IMR-90 (cell line): ENCODE measurements at regions not wholly inside any gene's neighbourhood (a gene's known extent, or its start where the extent isn't known, plus 50 kb on each side); places are given as distances from the start of the nearest gene placed in this dataset.

Experiments used
- ATAC-seq: fragments of 200-7000 bp; cut with Tn5 transposase; 2 replicates; pipeline ENCODE4 v1.9.1; 2020; ENCODE audit warnings: low read depth, mild to moderate bottlenecking, moderate library complexity
- BruUV-seq: library from RNA; stranded (reverse); fragments of 400-500 nt; replicated peaks from 2 replicates; lab custom pipeline; 2021; lab: Mats Ljungman, UMichigan
- CTCF ChIA-PET: fragments of 300-600 bp; formaldehyde crosslinking; extraction: SDS; loops from one replicate; lab custom pipeline; 2021; ENCODE audit warnings: antibody characterized with exemption; lab: Yijun Ruan, JAX
- POLR2A ChIA-PET: fragments of 300-600 bp; sonication (Branson Sonifier 250); formaldehyde crosslinking; loops from one replicate; lab custom pipeline; 2022; ENCODE audit warnings: antibody characterized with exemption; ENCODE audit not compliant: unreplicated experiment; lab: Charles Lee
- DNase-seq: peaks from one replicate; pipeline ENCODE4 v3.0.0; 2013
- H2AFZ ChIP-seq: replicated peaks from 2 replicates; pipeline ENCODE3; 2013; ENCODE audit warnings: low read length, mild to moderate bottlenecking; ENCODE audit not compliant: poor library complexity
- H2AK5ac ChIP-seq: 2 replicates; pipeline ENCODE4 v1.6.1; 2013; ENCODE audit warnings: low read depth, low read length, inconsistent platforms
- H2AK9ac ChIP-seq: replicated peaks from 2 replicates; pipeline ENCODE3; 2013; ENCODE audit warnings: mild to moderate bottlenecking, low read depth, low read length, moderate library complexity; ENCODE audit not compliant: poor library complexity
- H2BK120ac ChIP-seq: 2 replicates; pipeline ENCODE4 v1.6.1; 2013; ENCODE audit warnings: low read depth, low read length, inconsistent platforms
- H2BK15ac ChIP-seq: 3 replicates; pipeline ENCODE4 v1.6.1; 2013; ENCODE audit warnings: low read depth, low read length, inconsistent platforms
- H2BK20ac ChIP-seq: 2 replicates; pipeline ENCODE4 v1.6.1; 2013; ENCODE audit warnings: low read depth, mild to moderate bottlenecking, inconsistent platforms, low read length, moderate library complexity
- H2BK5ac ChIP-seq: 2 replicates; pipeline ENCODE4 v1.6.1; 2013; ENCODE audit warnings: mild to moderate bottlenecking, low read depth, low read length, inconsistent platforms; ENCODE audit not compliant: poor library complexity, severe bottlenecking
- H3K14ac ChIP-seq: replicated peaks from 2 replicates; pipeline ENCODE4 v1.6.1; 2013; ENCODE audit warnings: low read depth, low read length, inconsistent platforms
- H3K18ac ChIP-seq: 2 replicates; pipeline ENCODE4 v1.6.1; 2013; ENCODE audit warnings: low read depth, low read length, control low read depth
- H3K23ac ChIP-seq: 2 replicates; pipeline ENCODE4 v1.6.1; 2013; ENCODE audit warnings: low read depth, low read length, inconsistent platforms
- H3K27ac ChIP-seq: 2 replicates; pipeline ENCODE4 v1.5.1; 2013; ENCODE audit warnings: mild to moderate bottlenecking, control low read depth, low read length; ENCODE audit not compliant: insufficient read depth
- H3K27me3 ChIP-seq: 2 replicates; pipeline ENCODE4 v1.6.1; 2013; ENCODE audit warnings: low read length; ENCODE audit not compliant: control insufficient read depth, insufficient read depth
- H3K36me3 ChIP-seq: 2 replicates; pipeline ENCODE4 v1.6.1; 2013; ENCODE audit warnings: low read length, mixed read lengths; ENCODE audit not compliant: control insufficient read depth, insufficient read depth
- H3K4ac ChIP-seq: 2 replicates; pipeline ENCODE4 v1.6.1; 2013; ENCODE audit warnings: low read depth, low read length, inconsistent platforms
- H3K4me1 ChIP-seq: 2 replicates; pipeline ENCODE4 v1.6.1; 2013; ENCODE audit warnings: low read length, mixed read lengths; ENCODE audit not compliant: control insufficient read depth, insufficient read depth
- H3K4me2 ChIP-seq: 2 replicates; pipeline ENCODE4 v1.6.1; 2013; ENCODE audit warnings: low read depth, mild to moderate bottlenecking, control low read depth, low read length, moderate library complexity
- H3K4me3 ChIP-seq: 2 replicates; pipeline ENCODE4 v1.5.1; 2013; ENCODE audit warnings: low read depth, mild to moderate bottlenecking, control low read depth, low read length, moderate library complexity; ENCODE audit not compliant: insufficient read depth
- H3K56ac ChIP-seq: 2 replicates; pipeline ENCODE4 v1.6.1; 2013; ENCODE audit warnings: low read length, inconsistent platforms; ENCODE audit not compliant: insufficient read depth; ENCODE audit errors: extremely low read depth
- H3K79me1 ChIP-seq, 2 experiments: 2 replicates each; pipeline ENCODE4 v1.6.1; 2013; ENCODE audit warnings: low read length in 2 of 2, inconsistent platforms in 1 of 2, low read depth in 1 of 2
- H3K9ac ChIP-seq: 2 replicates; pipeline ENCODE4 v1.6.1; 2013; ENCODE audit warnings: low read depth, low read length, control low read depth
- H3K9me1 ChIP-seq: 2 replicates; pipeline ENCODE4 v1.6.1; 2013; ENCODE audit warnings: low read length, inconsistent platforms; ENCODE audit not compliant: insufficient read depth
- H3K9me3 ChIP-seq: 2 replicates; pipeline ENCODE4 v1.6.1; 2013; ENCODE audit warnings: low read length; ENCODE audit not compliant: control insufficient read depth, insufficient read depth
- H4K20me1 ChIP-seq: 2 replicates; pipeline ENCODE4 v1.6.1; 2013; ENCODE audit warnings: low read length, inconsistent platforms; ENCODE audit not compliant: insufficient read depth
- H4K5ac ChIP-seq: 2 replicates; pipeline ENCODE4 v1.6.1; 2013; ENCODE audit warnings: mild to moderate bottlenecking, low read depth, low read length, control low read depth
- H4K8ac ChIP-seq, 2 experiments: 2 replicates each; pipeline ENCODE4 v1.6.1; 2013; ENCODE audit warnings: low read depth in 2 of 2, low read length in 2 of 2, control low read depth in 1 of 2, inconsistent platforms in 1 of 2
- H4K91ac ChIP-seq: 2 replicates; pipeline ENCODE4 v1.6.1; 2013; ENCODE audit warnings: low read depth, low read length, inconsistent platforms; ENCODE audit not compliant: insufficient read depth
- BHLHE40 ChIP-seq: fragments of 150-350 bp; IDR thresholded peaks from 2 replicates; pipeline ENCODE4 v1.6.1; 2016; ENCODE audit warnings: mild to moderate bottlenecking, low read depth, low read length
- CEBPB ChIP-seq: IDR thresholded peaks from 2 replicates; pipeline ENCODE4 v1.6.1; 2012; ENCODE audit warnings: low read depth, low read length, improper control_type of control experiment
- CHD1 ChIP-seq: IDR thresholded peaks from 2 replicates; pipeline ENCODE4 v1.6.1; 2012; ENCODE audit warnings: low read depth, low read length, improper control_type of control experiment
- CTCF ChIP-seq: conservative IDR thresholded peaks from 2 replicates; pipeline ENCODE4 v1.5.1; 2012; ENCODE audit warnings: mild to moderate bottlenecking, low read depth, low read length, improper control_type of control experiment
- ELK1 ChIP-seq: fragments of 150-350 bp; IDR thresholded peaks from 2 replicates; pipeline ENCODE4 v1.6.1; 2016; ENCODE audit warnings: low read depth, mild to moderate bottlenecking, low read length, moderate library complexity, borderline replicate concordance
- FOS ChIP-seq: fragments of 150-350 bp; IDR thresholded peaks from 2 replicates; pipeline ENCODE4 v1.6.1; 2016; ENCODE audit warnings: low read depth, low read length
- MAFK ChIP-seq: IDR thresholded peaks from 2 replicates; pipeline ENCODE4 v1.6.1; 2012; ENCODE audit warnings: low read depth, low read length, improper control_type of control experiment
- MAZ ChIP-seq: IDR thresholded peaks from 2 replicates; pipeline ENCODE4 v1.6.1; 2012; ENCODE audit warnings: low read depth, mild to moderate bottlenecking, low read length, improper control_type of control experiment, moderate library complexity, borderline replicate concordance
- MXI1 ChIP-seq: IDR thresholded peaks from 2 replicates; pipeline ENCODE4 v1.6.1; 2012; ENCODE audit warnings: low read depth, mild to moderate bottlenecking, low read length, moderate library complexity, borderline replicate concordance
- NFE2L2 ChIP-seq: fragments of 150-350 bp; IDR thresholded peaks from 2 replicates; pipeline ENCODE4 v1.6.1; 2016; ENCODE audit warnings: low read depth, mild to moderate bottlenecking, low read length
- POLR2A ChIP-seq: IDR thresholded peaks from 2 replicates; pipeline ENCODE4 v1.6.1; 2012; ENCODE audit warnings: mild to moderate bottlenecking, low read depth, low read length
- RCOR1 ChIP-seq: IDR thresholded peaks from 2 replicates; pipeline ENCODE4 v1.6.1; 2012; ENCODE audit warnings: mild to moderate bottlenecking, low read length, improper control_type of control experiment; ENCODE audit not compliant: insufficient replicate concordance
- RFX5 ChIP-seq: IDR thresholded peaks from 2 replicates; pipeline ENCODE4 v1.8.0; 2012; ENCODE audit warnings: low read depth, mild to moderate bottlenecking, low read length, moderate library complexity
- WGBS, 2 experiments: methylation state at CpG; one replicate each; pipeline versions ENCODE4 v1.1.5 to v1.1.7; 2013; ENCODE audit warnings: missing lambda C conversion rate in 2 of 2; ENCODE audit not compliant: insufficient read length in 1 of 2; ENCODE audit errors: extremely low coverage in 2 of 2; 5-methylcytosine and 5-hydroxymethylcytosine counted together
- dilution Hi-C: fragments of 300-500 bp; cut with HindIII; formaldehyde crosslinking; loops from one replicate; pipeline ENCODE4 v1.14.3; 2018; ENCODE audit warnings: low sequenced_read_pairs; ENCODE audit not compliant: unreplicated experiment
- in situ Hi-C: fragments of 300-500 bp; cut with MboI; formaldehyde crosslinking; loops from 3 replicates; pipeline ENCODE4 v1.14.3; 2019; ENCODE audit warnings: low sequenced_read_pairs, inconsistent platforms, mixed read lengths
- intact Hi-C: fragments of 100-400 bp; cut with micrococcal nuclease; formaldehyde crosslinking; loops from 2 replicates; pipeline ENCODE4 v1.10.0; 2022

DNA sequence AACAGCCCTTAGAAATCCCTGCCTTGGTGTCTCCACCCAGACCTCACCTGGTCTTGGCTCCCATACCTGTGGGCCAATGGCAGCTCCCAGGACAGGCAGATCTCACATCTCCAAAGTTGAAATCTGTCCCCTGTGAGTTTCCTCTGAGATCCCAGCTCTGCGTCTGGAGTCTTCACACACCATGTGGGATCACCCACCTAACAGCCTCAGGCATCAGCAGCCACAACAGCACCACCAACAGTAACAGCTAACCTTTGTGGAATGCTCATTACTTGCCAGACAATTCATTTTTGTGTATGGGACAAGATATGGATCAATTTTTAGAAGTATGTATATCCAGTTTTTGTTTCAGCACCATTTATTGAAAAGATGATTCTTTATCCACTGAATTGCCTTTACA is 523.2 kb downstream of the MATN1 start:
- no peak overlapping the region for H3K23ac ChIP-seq
- in situ Hi-C loops: no loop called here
- no peak overlapping the region for H2BK20ac ChIP-seq
- WGBS, 2 experiments: no CpG with 5 or more reads among the region's 1 CpG
- H3K79me1 ChIP-seq: no peaks in the 10 kb centered on the region
- H3K4me1 ChIP-seq: peaks cover 2% of the 10 kb centered on the region; the same call in 1 of the 2 replicates
- H3K9ac ChIP-seq: no peak overlapping the region
- peaks cover 2% of the 10 kb centered on the region; the same call in 1 of the 2 replicates for H3K27me3 ChIP-seq
- dilution Hi-C loops: no loop called here
- no peak overlapping the region for H3K56ac ChIP-seq
- no peak overlapping the region for H3K14ac ChIP-seq
- no peak overlapping the region for H3K18ac ChIP-seq
- no peak overlapping the region for H4K91ac ChIP-seq
- H3K4me2 ChIP-seq: no peak overlapping the region
- no peak overlapping the region for H2BK120ac ChIP-seq
- no peak for ATAC-seq
- no peaks in the 10 kb centered on the region for H4K20me1 ChIP-seq
- H4K8ac ChIP-seq: no peak overlapping the region
- no peak overlapping the region for H2AFZ ChIP-seq
- no peak overlapping the region for H3K4ac ChIP-seq
- DNase-seq: no peak
- H3K4me3 ChIP-seq: no peak overlapping the region
- no peak overlapping the region for H4K5ac ChIP-seq
- intact Hi-C loops: no loop called here
- CTCF ChIA-PET: no interaction called here
- H3K36me3 ChIP-seq: no peaks in the 10 kb centered on the region
- no peak overlapping the region for H2AK5ac ChIP-seq
- no peak overlapping the region for H2BK15ac ChIP-seq
- no peaks in the 10 kb centered on the region for H3K9me1 ChIP-seq
- H2BK5ac ChIP-seq: no peak overlapping the region
- H3K27ac ChIP-seq: no peak overlapping the region
- H2AK9ac ChIP-seq: no peak overlapping the region
- POLR2A ChIA-PET: no interaction called here
- BruUV-seq: no TSS peak
- TF ChIP-seq FOS (no peak), RCOR1 (no peak), MAZ (no peak), CEBPB (no peak), NFE2L2 (no peak), BHLHE40 (no peak), ELK1 (no peak), CTCF (no peak), MXI1 (no peak), POLR2A (no peak), RFX5 (no peak), MAFK (no peak), CHD1 (no peak)
- no peaks in the 10 kb centered on the region for H3K9me3 ChIP-seq
